ENCODE measurements at regions not wholly inside any gene's neighbourhood (a gene's known extent, or its start where the extent isn't known, plus 50 kb on each side); places are given as distances from the start of the nearest gene placed in this dataset.
A peak's percentile ranks its signal among the peaks of the same experiment; 100 is the strongest.

DNA sequence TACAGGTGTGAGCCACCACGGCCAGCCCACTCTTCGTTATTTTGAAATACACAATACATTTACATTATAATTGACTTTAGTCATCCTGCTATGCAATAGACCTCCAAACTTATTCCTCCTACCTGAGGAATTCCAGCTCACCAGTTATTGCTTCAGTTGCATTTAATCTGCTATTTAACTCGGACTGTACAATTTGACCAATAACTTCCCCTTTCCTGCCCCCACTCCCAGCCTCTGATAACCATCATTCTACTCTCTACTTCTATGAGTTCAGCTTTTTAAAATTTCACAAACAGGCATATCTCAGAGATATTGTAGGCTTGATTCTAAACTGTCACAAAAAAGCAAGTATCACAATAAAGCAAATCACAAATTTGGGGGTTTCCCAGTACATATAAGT lies 157.0 kb downstream of the COPRS start:
- no peak for DNase-seq

- no peak for DNase-seq
Measured at GRCh38 chr17:31700973-31701372, 158.1 kb downstream of the COPRS start.

DNA sequence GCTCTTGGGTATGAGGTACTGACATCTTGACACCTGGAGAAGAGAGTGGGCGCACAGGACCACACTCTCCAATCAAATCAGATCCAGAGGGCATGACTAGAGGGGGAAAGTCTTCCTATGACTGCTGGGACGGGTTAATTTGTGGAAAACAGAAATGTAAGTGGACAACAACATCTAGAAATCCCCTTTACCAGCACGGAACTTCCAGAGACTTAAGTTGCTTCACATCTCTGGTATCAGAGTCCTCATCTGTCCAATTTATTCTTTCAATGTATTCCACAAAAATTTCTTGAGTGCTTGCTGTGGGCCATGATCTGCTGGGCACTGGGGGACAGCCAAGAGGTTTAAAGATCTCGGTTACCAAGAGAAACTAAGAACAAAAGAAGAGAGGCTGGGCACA lies 159.2 kb downstream of the COPRS start:
- DNase-seq: no peak

- DNase-seq: no peak
Measured at GRCh38 chr17:31699281-31699680, 159.8 kb downstream of the COPRS start.

- DNase-seq: no peak
Measured at GRCh38 chr17:31698751-31699150, 160.3 kb downstream of the COPRS start.

- peak; percentile 78 for DNase-seq
Measured at GRCh38 chr17:31697838-31698237, 161.2 kb downstream of the COPRS start.

DNA sequence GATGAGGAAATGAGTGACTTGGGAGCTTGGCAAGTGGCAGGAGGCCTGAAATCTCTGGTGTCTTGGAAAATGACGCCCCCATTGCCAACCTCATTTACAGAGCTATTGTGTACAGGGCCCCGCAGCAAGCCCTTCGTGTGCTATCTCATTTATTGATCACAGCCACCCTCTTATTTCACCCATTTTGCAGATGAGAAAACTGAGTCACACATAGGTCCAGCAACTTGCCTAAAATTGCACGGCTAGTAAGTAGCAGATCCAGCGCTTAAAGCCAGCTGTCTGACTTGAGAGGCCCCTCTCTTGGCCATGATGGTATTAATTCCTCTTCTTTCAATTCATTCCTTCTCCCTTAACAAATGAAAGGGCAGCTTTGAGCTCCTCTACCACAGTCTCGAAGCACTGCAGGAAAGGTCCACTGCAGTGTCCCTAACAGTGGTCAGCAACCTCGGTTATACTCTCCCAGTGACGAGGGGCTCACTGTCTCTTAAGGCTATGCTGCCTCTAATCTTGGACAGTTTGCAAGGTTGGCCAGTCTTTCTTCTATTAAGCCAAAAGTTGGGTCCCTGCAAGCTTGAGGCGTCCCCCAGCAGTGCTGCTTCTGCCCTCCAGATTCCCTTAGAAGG lies 162.2 kb downstream of the COPRS start:
- DNase-seq: no peak

- peak; percentile 100 for DNase-seq
Measured at GRCh38 chr17:31696184-31696602, 162.9 kb downstream of the COPRS start.

GRCh38 chr17:31695456-31696090 lies 163.5 kb downstream of the COPRS start:
- DNase-seq: peak; percentile 88

DNA sequence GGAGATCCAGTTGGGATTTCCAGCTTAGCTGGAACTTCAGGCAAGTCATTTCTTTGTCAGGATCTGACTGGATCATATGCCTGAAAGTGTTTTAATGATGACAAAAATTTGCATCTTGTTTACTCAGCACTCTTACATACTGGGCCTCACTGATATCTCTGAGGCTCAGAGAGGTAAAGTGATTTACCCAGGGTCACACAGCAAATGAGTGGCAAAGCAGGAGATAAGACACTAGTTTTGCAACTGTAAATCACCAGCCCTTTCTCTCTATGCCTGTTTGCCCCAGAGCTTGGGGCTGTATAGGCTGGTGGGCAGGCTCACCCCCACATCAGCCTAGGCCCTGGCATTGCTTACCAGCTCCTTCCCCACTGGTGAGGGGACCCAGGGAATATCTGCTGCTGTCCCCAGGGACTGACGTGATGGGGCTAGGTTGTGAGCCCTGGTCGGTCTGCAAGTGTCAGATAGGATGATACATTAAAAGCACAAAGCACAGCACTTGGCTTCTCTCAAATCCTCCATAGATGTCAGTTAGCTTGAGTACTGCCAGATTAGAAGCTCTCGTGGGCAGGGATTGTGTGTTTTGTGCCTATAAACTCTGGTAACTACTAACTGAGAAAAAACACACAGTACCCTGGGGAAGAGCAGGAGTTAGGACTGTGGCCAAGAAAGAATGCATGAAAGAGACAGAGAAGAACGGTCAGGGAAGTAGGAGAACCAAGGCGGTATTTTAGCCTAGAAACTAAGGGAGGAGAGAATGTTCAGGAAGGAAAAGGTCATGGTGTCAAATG lies 165.4 kb downstream of the COPRS start:
- no peak for DNase-seq

GRCh38 chr17:31692632-31693031 lies 166.4 kb downstream of the COPRS start:
- no peak for DNase-seq

GRCh38 chr17:31692027-31692426 lies 167.0 kb downstream of the COPRS start:
- DNase-seq: no peak

DNA sequence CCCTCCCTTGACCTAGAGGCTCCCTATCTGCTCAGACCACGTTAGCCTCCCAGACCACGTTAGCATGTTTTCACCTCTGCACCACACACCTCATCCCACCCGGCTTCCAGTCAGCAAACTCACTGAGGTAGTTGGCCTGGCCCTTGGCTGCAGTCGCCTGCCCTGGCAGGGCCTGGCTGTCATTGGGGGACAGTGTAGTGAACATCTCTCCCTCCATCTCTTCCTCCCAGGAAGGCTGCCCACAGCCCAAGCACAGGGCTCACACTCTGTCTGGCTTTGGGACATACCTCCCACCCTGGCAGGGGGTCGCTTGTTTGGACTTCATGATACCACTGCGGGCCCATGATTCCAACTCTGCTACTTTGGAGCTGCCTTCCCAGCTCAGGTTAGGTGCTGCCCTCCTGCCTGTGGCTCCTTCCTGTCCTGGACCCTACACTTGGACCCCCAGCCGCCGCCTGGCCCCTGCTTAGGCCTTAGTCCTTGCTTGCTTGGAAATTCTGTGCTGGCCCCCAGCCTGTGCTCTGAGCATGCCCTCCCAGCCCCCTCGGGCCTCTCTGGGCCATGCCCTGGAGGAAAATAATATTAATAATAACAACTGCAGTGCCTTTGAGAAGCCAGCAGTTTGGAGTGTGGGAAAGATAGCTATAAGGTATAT lies 167.7 kb downstream of the COPRS start:
- DNase-seq: no peak

DNA sequence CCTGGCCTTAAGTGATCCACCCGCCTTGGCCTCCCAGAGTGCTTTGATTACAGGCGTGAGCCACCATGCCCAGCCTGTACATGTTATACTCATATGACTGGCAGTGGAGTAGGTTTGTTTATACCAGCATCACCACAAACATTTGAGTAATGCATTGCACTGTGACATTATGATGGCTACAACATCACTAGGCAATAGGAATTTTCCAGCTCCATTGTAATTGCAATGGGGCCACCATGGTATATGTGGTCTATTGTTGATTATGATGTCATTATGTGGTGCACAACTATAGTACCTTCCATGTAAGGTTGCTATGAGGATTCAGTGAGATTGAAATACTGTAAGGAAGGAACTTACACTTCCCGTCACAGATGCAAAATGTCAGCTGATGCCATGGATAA lies 168.9 kb downstream of the COPRS start:
- DNase-seq: no peak

DNA sequence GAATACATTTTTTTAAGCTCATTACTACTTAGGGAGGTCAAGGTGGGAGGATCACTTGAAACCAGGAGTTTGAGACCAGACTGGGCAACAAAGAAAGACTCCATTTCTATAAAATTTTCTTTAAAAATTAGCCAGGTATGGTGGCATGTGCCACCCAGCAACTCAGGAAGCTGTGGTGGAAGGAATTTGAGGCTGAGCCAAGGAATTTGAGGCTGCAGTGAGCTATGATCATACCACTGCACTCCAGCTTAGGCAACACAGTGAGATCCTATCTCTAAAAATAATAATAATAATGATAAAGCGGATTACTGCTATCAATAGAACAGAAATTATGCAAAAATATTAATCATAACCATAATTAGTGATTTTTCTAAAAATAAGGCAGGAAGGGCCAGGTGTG lies 170.3 kb downstream of the COPRS start:
- DNase-seq: no peak

DNA sequence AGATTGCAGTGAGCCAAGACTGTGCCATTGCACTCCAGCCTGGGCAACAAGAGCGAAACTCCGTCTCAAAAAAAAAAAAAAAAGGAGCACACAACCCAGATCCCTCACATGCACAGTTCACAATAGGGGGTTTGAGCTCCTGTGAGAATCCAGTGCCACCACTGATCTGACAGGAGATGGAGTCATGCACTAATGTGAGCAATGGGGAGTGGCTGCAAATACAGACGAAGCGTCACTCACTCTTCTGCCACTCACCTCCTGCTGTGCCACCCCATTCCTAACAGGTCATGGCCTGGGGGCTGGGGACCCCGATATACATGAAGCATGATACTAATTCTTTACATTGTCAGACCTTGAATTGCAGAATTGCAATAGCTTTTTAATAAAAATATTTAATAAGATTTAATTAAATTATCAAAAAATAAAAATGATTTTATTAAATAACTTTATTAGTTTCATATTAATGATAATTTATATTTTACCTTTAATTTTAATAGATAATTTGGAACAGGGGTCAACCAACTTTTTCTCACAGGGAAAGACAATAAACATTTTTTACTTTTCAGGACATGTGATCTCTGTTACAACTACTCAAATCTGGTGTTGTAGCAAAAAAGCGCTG lies 171.4 kb downstream of the COPRS start:
- DNase-seq: peak; percentile 54

DNA sequence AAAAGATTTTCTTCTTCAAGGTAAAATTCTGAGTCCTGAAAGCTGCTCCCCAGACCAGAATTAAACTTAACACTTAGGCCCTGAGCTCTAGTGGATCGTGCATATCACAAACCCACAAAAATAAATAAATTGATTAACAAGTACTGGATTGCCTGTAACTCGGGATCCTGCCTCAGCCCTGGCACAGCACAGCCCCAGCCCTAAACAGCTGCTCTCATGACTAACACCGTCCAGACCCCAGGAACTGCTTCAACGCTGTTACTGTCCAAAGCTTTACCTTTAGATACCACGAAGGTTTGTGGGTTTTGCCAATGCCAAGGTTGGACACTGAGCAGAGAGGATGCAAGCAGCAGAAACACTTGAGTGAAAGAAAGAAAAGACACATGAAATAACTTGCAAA lies 172.5 kb downstream of the COPRS start:
- DNase-seq: no peak

DNA sequence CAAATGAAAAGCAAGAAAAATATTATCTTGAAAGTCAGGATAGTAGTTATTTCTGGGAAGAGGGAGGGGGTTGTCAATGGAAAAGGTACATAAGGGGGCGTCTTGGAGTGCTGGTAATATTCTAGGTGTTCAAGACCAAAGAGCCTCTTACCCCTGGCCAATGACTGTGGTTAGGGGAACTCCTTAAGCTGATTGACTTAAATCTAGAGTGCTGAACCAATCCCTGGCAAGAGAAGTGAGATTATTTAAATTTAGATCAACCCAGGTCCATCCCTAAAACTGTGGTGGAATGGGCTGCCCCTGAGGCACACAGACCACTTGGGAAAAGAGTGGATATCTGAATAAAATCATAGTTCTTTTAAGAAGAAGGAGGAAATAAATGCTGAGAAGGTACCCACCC lies 174.1 kb downstream of the COPRS start:
- DNase-seq: peak; percentile 13

- peak; percentile 31 for DNase-seq
Measured at GRCh38 chr17:31680126-31680525, 178.9 kb downstream of the COPRS start.

GRCh38 chr17:31679667-31680066 lies 179.4 kb downstream of the COPRS start:
- DNase-seq: peak; percentile 15

GRCh38 chr17:31678431-31678830 lies 180.6 kb downstream of the COPRS start:
- DNase-seq: peak; percentile 67

- DNase-seq: peak; percentile 50
Measured at GRCh38 chr17:31677681-31678080, 181.4 kb downstream of the COPRS start.

DNA sequence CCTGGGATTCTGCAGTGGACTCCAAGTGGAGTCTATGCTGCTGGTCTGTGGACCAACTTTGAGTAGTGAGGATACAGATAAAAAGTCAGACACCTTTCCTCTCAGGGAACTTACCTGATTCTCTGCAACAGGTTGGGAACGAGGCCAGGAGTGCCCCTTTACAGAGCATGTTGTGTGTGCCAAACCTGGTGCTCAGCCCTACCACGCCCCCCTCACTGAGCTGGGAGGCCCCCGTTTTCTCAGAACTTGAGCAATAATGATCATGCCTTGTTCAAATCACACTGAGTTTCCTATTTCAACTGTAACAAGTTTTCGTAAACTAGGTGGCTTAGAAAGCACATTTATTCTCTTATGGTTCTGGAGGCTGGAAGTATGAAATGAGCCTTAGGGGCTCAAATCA lies 182.0 kb downstream of the COPRS start:
- peak; percentile 27 for DNase-seq

Measured in islet precursor cell (in vitro differentiated cells).